Progenitor cell of endocrine pancreas (in vitro differentiated cells): ENCODE measurements at regions not wholly inside any gene's neighbourhood (a gene's known extent, or its start where the extent isn't known, plus 50 kb on each side); places are given as distances from the start of the nearest gene placed in this dataset.

Experiments
- DNase-seq: peaks from one replicate; pipeline ENCODE4 v3.0.0; 2021; ENCODE audit warnings: low spot score; ENCODE audit not compliant: unreplicated experiment
- H3K27ac Mint-ChIP-seq: 2 replicates; pipeline ENCODE4 v1.8.0; 2021; ENCODE audit warnings: mild to moderate bottlenecking, moderate library complexity, mixed read lengths
- H3K27me3 Mint-ChIP-seq: 2 replicates; pipeline ENCODE4 v1.8.0; 2021; ENCODE audit warnings: mixed read lengths
- H3K36me3 Mint-ChIP-seq: 2 replicates; pipeline ENCODE4 v1.8.0; 2022; ENCODE audit warnings: mixed read lengths; ENCODE audit not compliant: insufficient read depth
- H3K4me1 Mint-ChIP-seq: 2 replicates; pipeline ENCODE4 v1.8.0; 2021; ENCODE audit warnings: low read depth, mixed read lengths
- H3K4me3 Mint-ChIP-seq: 2 replicates; pipeline ENCODE4 v1.8.0; 2021; ENCODE audit warnings: low read depth, mild to moderate bottlenecking, moderate library complexity, mixed read lengths
- H3K9me3 Mint-ChIP-seq: 2 replicates; pipeline ENCODE4 v1.8.0; 2021; ENCODE audit warnings: low read depth, mixed read lengths
- CTCF ChIP-seq: fragments of 200-600 bp; sonication (generic); IDR thresholded peaks from one replicate; pipeline ENCODE4 v1.5.0; 2021; ENCODE audit warnings: antibody characterized with exemption, mild to moderate bottlenecking; ENCODE audit not compliant: unreplicated experiment

DNA sequence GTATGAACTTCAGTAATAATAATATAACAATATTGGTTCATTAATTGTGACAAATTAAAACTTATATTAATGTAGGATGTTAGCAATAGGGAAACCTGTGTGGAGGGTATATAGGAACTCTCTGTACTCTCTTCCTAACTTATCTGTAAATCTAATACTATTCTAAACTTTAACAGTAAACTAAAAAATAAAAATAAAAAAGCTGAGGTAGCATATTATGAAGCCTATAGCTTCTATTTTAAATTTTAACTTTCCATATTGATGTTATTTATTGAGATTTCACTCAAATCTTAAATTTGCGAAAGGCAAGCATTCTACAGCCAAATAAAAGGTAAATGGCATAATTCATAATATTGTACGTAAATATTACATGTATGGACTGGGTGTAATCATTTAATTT lies 326.4 kb downstream of the MEI4 start:
- H3K27ac Mint-ChIP-seq: no peak overlapping the region
- H3K9me3 Mint-ChIP-seq: no peaks in the 10 kb centered on the region
- H3K27me3 Mint-ChIP-seq: no peaks in the 10 kb centered on the region
- no peak for DNase-seq
- H3K4me3 Mint-ChIP-seq: no peak overlapping the region
- TF ChIP-seq CTCF: no peak
- no peaks in the 10 kb centered on the region for H3K36me3 Mint-ChIP-seq
- H3K4me1 Mint-ChIP-seq: no peaks in the 10 kb centered on the region

DNA sequence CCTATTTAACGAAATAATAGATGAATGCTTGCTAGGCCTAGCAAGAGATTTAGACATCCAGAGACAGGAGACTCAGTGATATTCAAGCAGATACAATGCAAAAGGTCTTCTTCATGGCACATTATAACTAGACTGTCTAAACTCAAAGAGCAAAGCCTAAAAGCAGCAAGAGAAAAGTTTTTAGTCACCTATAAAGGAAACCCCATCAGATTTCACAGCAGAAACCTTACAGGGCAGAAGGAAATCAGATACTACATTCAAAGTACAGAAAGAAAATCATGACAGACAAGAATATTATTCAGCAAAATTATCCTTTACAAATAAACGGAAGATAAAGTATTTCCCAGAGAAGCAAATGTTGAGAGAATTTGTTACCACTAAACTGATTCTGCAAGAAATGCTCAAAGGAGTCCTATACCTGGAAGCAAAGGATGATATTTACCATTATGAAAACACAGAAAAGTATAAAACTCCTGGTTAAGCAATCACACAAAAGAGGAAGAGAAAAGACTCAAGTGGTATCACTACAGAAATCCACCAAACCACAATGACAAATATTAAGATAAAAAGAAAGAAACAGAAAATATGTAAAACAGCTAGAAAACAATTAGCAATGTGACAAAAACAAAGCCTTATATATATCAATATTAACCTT lies 333.7 kb downstream of the MEI4 start:
- Mint-ChIP-seq H3K36me3 (peaks cover 2% of the 10 kb centered on the region), H3K9me3 (peaks cover 4% of the 10 kb centered on the region), H3K4me1 (no peaks in the 10 kb centered on the region), H3K4me3 (no peak overlapping the region), H3K27ac (no peak overlapping the region), H3K27me3 (no peaks in the 10 kb centered on the region)
- DNase-seq: no peak
- no peak for TF ChIP-seq CTCF

GRCh38 chr6:77987035-77987384 lies 334.2 kb downstream of the MEI4 start:
- peaks cover 3% of the 10 kb centered on the region for H3K36me3 Mint-ChIP-seq
- no peak overlapping the region for H3K27ac Mint-ChIP-seq
- no peak for DNase-seq
- no peaks in the 10 kb centered on the region for H3K27me3 Mint-ChIP-seq
- no peak overlapping the region for H3K4me3 Mint-ChIP-seq
- no peak for TF ChIP-seq CTCF
- no peaks in the 10 kb centered on the region for H3K4me1 Mint-ChIP-seq
- H3K9me3 Mint-ChIP-seq: peaks cover 6% of the 10 kb centered on the region

DNA sequence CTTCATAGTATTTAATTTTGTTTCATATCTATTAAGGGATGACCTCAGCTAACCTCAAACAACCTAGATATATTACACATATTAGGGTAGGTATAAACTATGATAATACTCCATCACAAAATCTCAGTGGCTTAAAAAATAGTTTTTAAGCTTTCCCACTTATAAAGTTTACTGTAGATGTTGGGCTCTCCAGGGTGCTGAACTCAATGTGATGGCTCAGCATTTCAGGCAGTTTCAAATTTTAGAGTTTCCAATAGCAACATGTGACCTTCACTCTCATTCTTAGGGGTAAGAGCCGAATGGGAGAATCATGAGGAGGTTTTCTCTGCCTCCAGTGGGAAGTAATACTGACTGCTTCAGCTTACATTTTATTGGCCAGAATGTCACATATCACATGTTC lies 357.3 kb downstream of the MEI4 start:
- H3K27me3 Mint-ChIP-seq: no peaks in the 10 kb centered on the region
- DNase-seq: no peak
- H3K36me3 Mint-ChIP-seq: no peaks in the 10 kb centered on the region
- no peaks in the 10 kb centered on the region for H3K4me1 Mint-ChIP-seq
- H3K27ac Mint-ChIP-seq: no peak overlapping the region
- TF ChIP-seq CTCF: no peak
- H3K4me3 Mint-ChIP-seq: no peak overlapping the region
- H3K9me3 Mint-ChIP-seq: peaks cover 4% of the 10 kb centered on the region

GRCh38 chr6:78020586-78020985 lies 367.7 kb downstream of the MEI4 start:
- TF ChIP-seq CTCF: no peak
- DNase-seq: no peak
- H3K27me3 Mint-ChIP-seq: no peaks in the 10 kb centered on the region
- H3K9me3 Mint-ChIP-seq: no peaks in the 10 kb centered on the region
- no peak overlapping the region for H3K27ac Mint-ChIP-seq
- no peaks in the 10 kb centered on the region for H3K4me1 Mint-ChIP-seq
- no peaks in the 10 kb centered on the region for H3K36me3 Mint-ChIP-seq
- no peak overlapping the region for H3K4me3 Mint-ChIP-seq
